ENCODE measurements at regions not wholly inside any gene's neighbourhood (a gene's known extent, or its start where the extent isn't known, plus 50 kb on each side); places are given as distances from the start of the nearest gene placed in this dataset.

GRCh38 chr11:29750392-29750791 is 266.4 kb downstream of the KCNA4 start:
- Histone ChIP-seq H3K4me1 (no peaks in the 10 kb centered on the region), H3K27me3 (no peaks in the 10 kb centered on the region), H3K27ac (no peak overlapping the region), H3K36me3 (no peaks in the 10 kb centered on the region), H3K4me3 (no peak overlapping the region), H3K9me3 (no peaks in the 10 kb centered on the region)
- DNase-seq (ENCODE audit: low spot score), result no peak
- TF ChIP-seq CTCF (IDR thresholded peaks at IDR 0.05), result no peak

- TF ChIP-seq CTCF (IDR thresholded peaks at IDR 0.05), result no peak
- no peak overlapping the region for H3K27ac ChIP-seq
- H3K9me3 ChIP-seq, result no peaks in the 10 kb centered on the region
- no peak for DNase-seq (ENCODE audit: low spot score)
- no peaks in the 10 kb centered on the region for H3K27me3 ChIP-seq
- H3K4me1 ChIP-seq, result no peaks in the 10 kb centered on the region
- H3K36me3 ChIP-seq, result no peaks in the 10 kb centered on the region
- no peak overlapping the region for H3K4me3 ChIP-seq
These were observed 282.5 kb downstream of the KCNA4 start for GRCh38 chr11:29734287-29734686.

DNA sequence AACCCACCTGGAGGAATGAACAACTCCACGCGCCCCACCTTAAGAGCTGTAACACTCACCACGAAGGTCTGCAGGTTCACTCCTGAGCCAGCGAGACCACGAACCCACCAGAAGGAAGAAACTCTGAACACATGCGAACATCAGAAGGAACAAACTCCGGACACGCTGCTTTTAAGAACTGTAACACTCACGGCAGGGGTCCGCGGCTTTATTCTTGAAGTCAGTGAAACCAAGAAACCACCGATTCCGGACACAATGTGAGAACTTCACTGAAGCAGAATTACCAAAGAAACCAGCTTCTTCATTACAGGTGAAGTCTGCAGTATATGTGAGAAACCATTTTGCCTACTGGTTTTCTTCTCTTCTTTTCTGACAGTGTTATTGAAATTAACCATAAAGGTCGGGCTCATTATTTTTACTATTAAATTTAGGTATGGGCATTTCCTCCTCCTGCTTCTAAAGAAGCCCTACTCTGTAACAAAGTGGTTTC is 303.0 kb downstream of the KCNA4 start:
- no peaks in the 10 kb centered on the region for H3K4me1 ChIP-seq
- no peaks in the 10 kb centered on the region for H3K27me3 ChIP-seq
- no peaks in the 10 kb centered on the region for H3K9me3 ChIP-seq
- H3K27ac ChIP-seq, result no peak overlapping the region
- DNase-seq (ENCODE audit: low spot score), result no peak
- TF ChIP-seq CTCF (IDR thresholded peaks at IDR 0.05), result no peak
- H3K36me3 ChIP-seq, result no peaks in the 10 kb centered on the region
- H3K4me3 ChIP-seq, result no peak overlapping the region

- DNase-seq (ENCODE audit: low spot score), result no peak
- Histone ChIP-seq H3K27me3 (no peaks in the 10 kb centered on the region), H3K36me3 (no peaks in the 10 kb centered on the region), H3K27ac (no peak overlapping the region), H3K9me3 (no peaks in the 10 kb centered on the region), H3K4me1 (peaks cover 0 to 5% of the 10 kb centered on the region in 2 donors), H3K4me3 (no peak overlapping the region)
- no peak for TF ChIP-seq CTCF (IDR thresholded peaks at IDR 0.05)
These were observed 304.2 kb downstream of the KCNA4 start for GRCh38 chr11:29712616-29713015.

DNA sequence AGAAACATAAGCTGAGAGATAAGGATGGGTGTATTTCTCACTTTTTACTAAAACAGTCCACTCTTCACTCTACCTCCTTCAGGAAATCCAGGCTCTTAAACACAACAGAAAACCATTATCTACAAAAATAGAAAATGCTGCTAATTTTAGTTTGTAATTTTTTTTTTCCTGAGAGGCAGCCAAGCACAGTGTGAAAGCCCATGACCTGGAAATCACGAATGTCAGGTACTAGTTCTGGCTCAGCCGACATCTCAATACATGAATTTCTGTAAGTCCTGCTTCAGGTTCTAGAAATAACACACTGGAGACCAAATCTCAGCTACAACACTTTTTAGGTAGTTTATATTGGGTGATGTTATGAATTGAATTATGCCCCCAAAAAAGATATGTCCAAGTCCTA is 308.9 kb downstream of the KCNA4 start:
- H3K27ac ChIP-seq, result no peak overlapping the region
- H3K27me3 ChIP-seq, result no peaks in the 10 kb centered on the region
- no peaks in the 10 kb centered on the region for H3K36me3 ChIP-seq
- peaks cover 0 to 6% of the 10 kb centered on the region in 2 donors for H3K4me1 ChIP-seq
- TF ChIP-seq CTCF (IDR thresholded peaks at IDR 0.05), result no peak
- peaks cover 0 to 4% of the 10 kb centered on the region in 2 donors for H3K9me3 ChIP-seq
- no peak for DNase-seq (ENCODE audit: low spot score)
- no peak overlapping the region for H3K4me3 ChIP-seq

DNA sequence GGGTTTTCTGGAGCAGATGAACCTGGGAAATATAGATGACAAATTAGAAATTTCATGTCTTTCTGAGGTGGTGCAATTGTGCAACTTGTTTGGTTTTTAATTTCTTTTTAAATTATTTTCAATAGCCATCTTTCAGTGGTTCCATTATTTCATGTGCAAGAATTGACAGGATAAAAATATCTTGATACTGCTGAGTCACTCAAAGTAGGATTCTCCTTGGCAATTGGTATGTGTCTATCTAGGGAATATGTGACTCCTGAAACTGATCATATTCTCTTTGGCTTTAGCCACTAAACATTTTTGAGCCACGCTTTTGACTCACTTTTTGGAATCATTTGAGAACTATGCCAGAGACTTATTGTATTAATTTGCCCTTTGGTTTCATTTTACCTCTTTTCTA is 331.5 kb downstream of the KCNA4 start:
- Histone ChIP-seq H3K27me3 (no peaks in the 10 kb centered on the region), H3K4me3 (no peak overlapping the region), H3K36me3 (no peaks in the 10 kb centered on the region), H3K4me1 (no peaks in the 10 kb centered on the region), H3K9me3 (no peaks in the 10 kb centered on the region), H3K27ac (no peak overlapping the region)
- TF ChIP-seq CTCF (IDR thresholded peaks at IDR 0.05), result no peak
- no peak for DNase-seq (ENCODE audit: low spot score)

Measured in right atrium auricular region (tissue), 2 donors.